ENCODE measurements at regions not wholly inside any gene's neighbourhood (a gene's known extent, or its start where the extent isn't known, plus 50 kb on each side); places are given as distances from the start of the nearest gene placed in this dataset.

DNA sequence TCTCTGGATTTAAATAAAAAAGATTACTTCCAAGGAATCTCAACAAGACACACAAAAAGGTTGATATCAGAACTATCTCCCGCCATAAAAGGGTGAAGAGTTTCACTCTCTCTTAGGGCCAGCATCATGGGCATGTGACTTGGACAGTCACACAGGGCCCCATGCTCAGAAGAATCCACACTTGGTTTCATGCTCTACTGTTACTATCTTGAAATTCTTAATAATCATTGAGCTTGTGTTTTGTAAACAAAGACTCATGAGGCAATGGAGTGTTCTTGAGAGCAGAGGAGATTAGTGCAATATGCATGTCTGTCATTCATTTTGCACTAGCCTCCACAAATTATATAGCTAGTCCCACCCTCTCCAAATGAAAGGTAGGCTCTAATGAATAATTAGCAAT lies 58.4 kb downstream of the HMHB1 start:
- H3K36me3 ChIP-seq (ENCODE audit: control insufficient read depth, low read depth, low read length) = no peaks in the 10 kb centered on the region
- no peak overlapping the region for H3K9ac ChIP-seq (ENCODE audit: low read length)
- no peaks in the 10 kb centered on the region for H3K27me3 ChIP-seq (ENCODE audit: control insufficient read depth, insufficient read depth, low read length)

DNA sequence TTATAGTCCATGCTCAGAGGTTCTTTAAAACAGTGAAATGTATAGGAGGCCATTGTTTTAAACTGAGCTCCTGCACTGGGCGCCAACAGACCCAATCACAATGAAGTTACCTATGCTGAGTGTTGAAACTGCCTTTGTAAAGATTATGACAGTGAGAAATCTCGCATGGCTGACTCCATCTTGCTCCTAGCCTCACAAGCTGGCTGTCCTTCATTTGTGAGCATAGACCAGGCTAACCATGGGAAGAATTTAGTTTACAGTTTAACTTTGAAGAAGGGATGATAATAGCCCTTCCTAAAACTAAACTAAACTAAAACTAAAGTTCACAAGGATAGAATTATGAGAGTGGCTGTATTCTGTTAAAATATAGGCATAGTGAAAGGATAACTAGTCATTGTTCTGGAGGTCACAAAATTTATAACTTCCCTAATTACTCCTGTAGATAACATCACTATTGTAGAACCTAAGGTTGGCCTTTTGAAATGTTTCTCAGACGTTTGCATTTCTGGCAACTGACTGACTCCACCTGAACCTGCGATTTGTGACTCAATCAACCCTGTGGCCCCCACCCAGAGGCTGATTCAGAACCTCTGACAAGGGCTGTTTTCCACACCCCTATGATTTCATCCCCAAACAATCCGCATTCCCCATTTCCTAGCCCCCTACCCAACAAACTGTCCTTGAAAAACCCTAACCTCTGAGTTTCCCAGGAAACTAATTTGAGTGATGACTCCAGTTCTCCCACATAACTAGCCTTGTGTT lies 59.1 kb downstream of the HMHB1 start:
- Histone ChIP-seq H3K4me1 (ENCODE audit: control insufficient read depth, low read depth, low read length) (peaks cover 29% of the 10 kb centered on the region), H3K9me3 (ENCODE audit: control insufficient read depth, low read depth, low read length) (no peaks in the 10 kb centered on the region), H3K4me3 (ENCODE audit: low read length) (peak overlapping the region; percentile 22), H3K36me3 (ENCODE audit: control insufficient read depth, low read depth, low read length) (no peaks in the 10 kb centered on the region), H3K27ac (ENCODE audit: low read length) (peak overlapping the region; percentile 18), H3K27me3 (ENCODE audit: control insufficient read depth, insufficient read depth, low read length) (no peaks in the 10 kb centered on the region), H3K9ac (ENCODE audit: low read length) (no peak overlapping the region)

More for the DNA sequence above, 58.4 kb downstream of the HMHB1 start:
- Histone ChIP-seq H3K4me3 (ENCODE audit: low read length) (no peak overlapping the region), H3K4me1 (ENCODE audit: control insufficient read depth, low read depth, low read length) (peaks cover 29% of the 10 kb centered on the region), H3K27ac (ENCODE audit: low read length) (no peak overlapping the region), H3K9me3 (ENCODE audit: control insufficient read depth, low read depth, low read length) (no peaks in the 10 kb centered on the region)

DNA sequence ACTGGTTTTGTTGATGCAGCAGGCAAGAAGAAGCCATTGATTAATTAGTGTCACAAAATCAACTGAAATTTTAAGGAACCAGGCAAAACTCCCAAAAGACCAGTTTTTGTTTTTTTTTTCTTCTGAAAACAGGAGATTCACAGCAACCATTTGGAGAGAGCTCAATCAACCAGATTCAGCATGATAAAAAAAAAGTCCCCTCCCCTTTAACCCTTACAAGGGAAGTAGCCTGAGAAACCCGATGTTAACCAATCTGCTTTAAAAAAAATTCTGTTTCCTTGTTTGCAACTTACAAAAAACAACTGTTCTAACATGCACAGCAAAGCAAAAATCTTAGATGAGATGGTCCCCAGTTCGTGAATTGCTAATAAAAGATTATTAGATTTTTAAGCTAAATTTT lies 59.7 kb downstream of the HMHB1 start:
- no peaks in the 10 kb centered on the region for H3K27me3 ChIP-seq (ENCODE audit: control insufficient read depth, insufficient read depth, low read length)
- H3K9ac ChIP-seq (ENCODE audit: low read length) = no peak overlapping the region
- peak overlapping the region; percentile 18 for H3K27ac ChIP-seq (ENCODE audit: low read length)
- no peaks in the 10 kb centered on the region for H3K36me3 ChIP-seq (ENCODE audit: control insufficient read depth, low read depth, low read length)
- H3K4me1 ChIP-seq (ENCODE audit: control insufficient read depth, low read depth, low read length) = peaks cover 29% of the 10 kb centered on the region
- peak overlapping the region; percentile 22 for H3K4me3 ChIP-seq (ENCODE audit: low read length)
- no peaks in the 10 kb centered on the region for H3K9me3 ChIP-seq (ENCODE audit: control insufficient read depth, low read depth, low read length)

DNA sequence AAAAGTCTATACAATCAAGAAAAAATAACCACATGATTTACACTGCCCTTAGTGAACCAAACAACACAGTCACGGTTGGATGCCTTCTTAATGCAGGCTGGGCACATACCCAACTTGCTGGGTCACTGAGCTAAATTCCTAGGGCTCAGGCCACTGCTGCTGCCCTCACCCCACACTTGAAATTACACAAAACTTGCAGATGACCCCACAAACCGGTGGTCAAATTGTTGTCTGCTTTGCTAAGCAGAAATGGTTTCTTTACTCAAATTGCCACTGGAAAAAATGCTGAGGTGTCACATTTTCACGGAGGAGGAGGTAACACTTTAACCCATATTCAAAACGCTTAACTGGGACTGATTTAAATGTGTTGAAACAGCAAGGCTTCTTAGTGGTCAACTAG lies 62.4 kb downstream of the HMHB1 start:
- H3K9me3 ChIP-seq (ENCODE audit: control insufficient read depth, low read depth, low read length) = no peaks in the 10 kb centered on the region
- H3K9ac ChIP-seq (ENCODE audit: low read length) = no peak overlapping the region
- H3K4me1 ChIP-seq (ENCODE audit: control insufficient read depth, low read depth, low read length) = peaks cover 29% of the 10 kb centered on the region
- H3K27me3 ChIP-seq (ENCODE audit: control insufficient read depth, insufficient read depth, low read length) = no peaks in the 10 kb centered on the region
- H3K4me3 ChIP-seq (ENCODE audit: low read length) = no peak overlapping the region
- H3K36me3 ChIP-seq (ENCODE audit: control insufficient read depth, low read depth, low read length) = no peaks in the 10 kb centered on the region
- H3K27ac ChIP-seq (ENCODE audit: low read length) = no peak overlapping the region

DNA sequence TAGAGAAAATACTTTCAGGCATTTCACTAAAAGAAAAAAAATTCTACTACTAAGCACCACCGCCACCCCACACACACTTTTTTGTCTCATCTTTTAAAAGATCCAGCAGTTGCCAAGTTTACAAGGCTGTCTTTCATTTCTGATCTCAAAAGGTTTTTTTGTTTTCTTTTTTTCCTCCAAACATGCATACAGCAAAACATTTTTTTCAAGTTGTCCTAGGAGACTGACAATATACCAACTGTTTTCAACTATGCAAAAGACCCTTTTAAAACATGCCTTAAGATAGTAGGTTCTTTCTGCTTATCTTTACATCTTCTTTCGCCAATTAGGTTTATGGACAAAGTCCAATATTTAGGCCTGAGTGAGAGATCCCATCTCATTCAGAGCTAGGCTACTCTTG lies 65.2 kb downstream of the HMHB1 start:
- Histone ChIP-seq H3K9ac (ENCODE audit: low read length) (no peak overlapping the region), H3K36me3 (ENCODE audit: control insufficient read depth, low read depth, low read length) (no peaks in the 10 kb centered on the region), H3K4me1 (ENCODE audit: control insufficient read depth, low read depth, low read length) (peaks cover 20% of the 10 kb centered on the region), H3K27ac (ENCODE audit: low read length) (no peak overlapping the region), H3K27me3 (ENCODE audit: control insufficient read depth, insufficient read depth, low read length) (no peaks in the 10 kb centered on the region), H3K9me3 (ENCODE audit: control insufficient read depth, low read depth, low read length) (no peaks in the 10 kb centered on the region), H3K4me3 (ENCODE audit: low read length) (no peak overlapping the region)

DNA sequence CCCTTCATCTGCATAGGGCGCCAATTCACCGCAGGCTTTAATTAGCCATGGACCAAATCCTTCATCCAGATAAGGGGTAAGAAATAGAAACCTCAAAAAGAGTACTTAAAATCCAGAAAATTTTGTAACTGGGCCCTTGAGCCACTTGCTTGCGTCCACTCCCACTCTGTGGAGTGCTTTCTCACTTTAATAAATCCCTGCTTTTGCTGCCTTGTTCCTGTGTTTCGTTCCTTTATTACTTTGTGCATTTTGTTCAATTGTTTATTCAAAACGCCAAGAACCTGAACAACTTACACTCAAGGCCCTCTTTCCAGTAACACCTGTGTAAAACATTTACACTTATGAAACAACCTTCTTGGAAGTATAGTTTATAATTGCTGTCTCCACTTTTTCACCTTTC lies 66.5 kb downstream of the HMHB1 start:
- Histone ChIP-seq H3K4me3 (ENCODE audit: low read length) (no peak overlapping the region), H3K27me3 (ENCODE audit: control insufficient read depth, insufficient read depth, low read length) (no peaks in the 10 kb centered on the region), H3K36me3 (ENCODE audit: control insufficient read depth, low read depth, low read length) (no peaks in the 10 kb centered on the region), H3K27ac (ENCODE audit: low read length) (no peak overlapping the region), H3K4me1 (ENCODE audit: control insufficient read depth, low read depth, low read length) (peaks cover 11% of the 10 kb centered on the region), H3K9ac (ENCODE audit: low read length) (no peak overlapping the region), H3K9me3 (ENCODE audit: control insufficient read depth, low read depth, low read length) (no peaks in the 10 kb centered on the region)

DNA sequence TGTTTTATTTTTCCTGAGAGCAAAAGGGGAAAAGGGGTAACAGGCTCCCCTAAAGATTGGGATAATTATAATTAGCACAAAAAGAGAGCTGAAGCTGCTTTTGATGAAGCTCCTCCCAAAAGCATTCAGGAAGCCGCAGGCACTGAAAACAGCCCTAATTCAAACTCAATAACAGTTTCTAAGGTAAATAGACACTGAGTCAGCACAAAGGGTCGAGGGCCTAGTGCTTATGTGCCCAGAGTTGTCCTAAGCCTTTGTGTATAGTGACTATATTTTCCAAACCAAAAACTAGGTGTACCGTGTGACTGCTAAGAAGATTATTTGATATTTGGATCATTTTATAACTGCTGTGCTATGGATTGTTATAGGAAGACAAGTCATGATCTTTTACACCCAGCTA lies 67.7 kb downstream of the HMHB1 start:
- Histone ChIP-seq H3K4me3 (ENCODE audit: low read length) (no peak overlapping the region), H3K9ac (ENCODE audit: low read length) (no peak overlapping the region), H3K9me3 (ENCODE audit: control insufficient read depth, low read depth, low read length) (no peaks in the 10 kb centered on the region), H3K36me3 (ENCODE audit: control insufficient read depth, low read depth, low read length) (no peaks in the 10 kb centered on the region), H3K4me1 (ENCODE audit: control insufficient read depth, low read depth, low read length) (peaks cover 6% of the 10 kb centered on the region), H3K27me3 (ENCODE audit: control insufficient read depth, insufficient read depth, low read length) (no peaks in the 10 kb centered on the region), H3K27ac (ENCODE audit: low read length) (no peak overlapping the region)

DNA sequence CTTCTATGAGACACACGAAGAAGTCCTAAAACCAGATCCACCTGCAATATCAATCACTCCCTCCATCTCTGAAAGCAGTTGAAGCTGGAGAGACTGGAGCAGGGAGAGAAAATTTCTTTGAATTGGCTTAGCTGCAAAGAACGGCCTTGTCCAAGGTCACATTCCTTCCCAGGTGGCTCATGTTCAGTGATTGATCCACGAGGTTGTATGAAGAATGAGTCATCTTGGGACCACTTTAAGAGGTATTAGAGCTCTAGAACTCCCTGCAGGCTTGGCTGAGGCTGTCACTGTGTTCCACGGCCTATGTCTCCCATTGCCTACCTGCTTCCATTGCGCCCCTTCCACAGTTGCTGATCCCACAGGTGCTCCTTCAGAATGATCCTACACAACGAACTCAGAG lies 68.2 kb downstream of the HMHB1 start:
- Histone ChIP-seq H3K4me1 (ENCODE audit: control insufficient read depth, low read depth, low read length) (peaks cover 6% of the 10 kb centered on the region), H3K27ac (ENCODE audit: low read length) (no peak overlapping the region), H3K36me3 (ENCODE audit: control insufficient read depth, low read depth, low read length) (no peaks in the 10 kb centered on the region), H3K27me3 (ENCODE audit: control insufficient read depth, insufficient read depth, low read length) (no peaks in the 10 kb centered on the region), H3K9ac (ENCODE audit: low read length) (no peak overlapping the region), H3K9me3 (ENCODE audit: control insufficient read depth, low read depth, low read length) (no peaks in the 10 kb centered on the region), H3K4me3 (ENCODE audit: low read length) (no peak overlapping the region)

DNA sequence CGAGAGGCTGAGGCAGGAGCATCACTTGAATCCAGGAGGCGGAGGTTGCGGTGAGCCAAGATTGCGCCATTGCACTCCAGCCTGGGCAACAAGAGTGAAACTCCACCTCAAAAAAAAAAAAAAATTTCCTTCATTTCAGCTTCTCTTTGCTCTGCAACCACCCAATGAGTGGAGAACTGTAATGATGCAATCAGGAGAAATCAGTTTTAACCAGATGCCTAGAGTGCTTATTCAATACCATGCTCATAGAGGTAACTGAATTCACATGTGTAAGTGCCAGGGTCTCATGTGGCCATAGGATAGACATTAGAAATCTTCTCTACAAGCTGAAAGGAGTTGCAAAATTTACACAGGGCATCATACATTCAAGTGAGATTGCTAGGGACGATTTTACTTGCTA lies 70.6 kb downstream of the HMHB1 start:
- H3K27me3 ChIP-seq (ENCODE audit: control insufficient read depth, insufficient read depth, low read length) = no peaks in the 10 kb centered on the region
- peaks cover 6% of the 10 kb centered on the region for H3K4me1 ChIP-seq (ENCODE audit: control insufficient read depth, low read depth, low read length)
- H3K9ac ChIP-seq (ENCODE audit: low read length) = no peak overlapping the region
- H3K4me3 ChIP-seq (ENCODE audit: low read length) = no peak overlapping the region
- H3K36me3 ChIP-seq (ENCODE audit: control insufficient read depth, low read depth, low read length) = no peaks in the 10 kb centered on the region
- no peaks in the 10 kb centered on the region for H3K9me3 ChIP-seq (ENCODE audit: control insufficient read depth, low read depth, low read length)
- H3K27ac ChIP-seq (ENCODE audit: low read length) = no peak overlapping the region

DNA sequence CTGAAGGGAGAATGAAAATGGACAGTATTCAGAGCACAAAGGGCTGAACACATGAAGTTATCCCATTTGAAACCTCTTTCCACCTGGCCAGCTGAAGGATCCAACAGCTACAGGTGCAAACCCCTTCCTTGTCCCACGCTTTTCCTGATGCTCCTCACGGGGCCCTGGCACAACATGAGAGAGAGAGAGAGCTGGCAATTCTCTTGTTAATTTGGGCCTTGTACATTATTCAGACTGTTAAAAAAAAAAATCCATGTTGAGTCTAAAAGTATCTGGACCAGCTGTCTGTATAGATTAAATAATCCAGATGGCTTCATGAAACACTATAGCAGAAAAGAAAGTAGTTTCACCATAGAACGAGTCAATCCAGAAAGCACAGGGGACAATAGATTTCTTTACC lies 74.1 kb downstream of the HMHB1 start:
- no peaks in the 10 kb centered on the region for H3K9me3 ChIP-seq (ENCODE audit: control insufficient read depth, low read depth, low read length)
- H3K36me3 ChIP-seq (ENCODE audit: control insufficient read depth, low read depth, low read length) = no peaks in the 10 kb centered on the region
- no peak overlapping the region for H3K9ac ChIP-seq (ENCODE audit: low read length)
- H3K4me3 ChIP-seq (ENCODE audit: low read length) = no peak overlapping the region
- H3K27me3 ChIP-seq (ENCODE audit: control insufficient read depth, insufficient read depth, low read length) = no peaks in the 10 kb centered on the region
- H3K27ac ChIP-seq (ENCODE audit: low read length) = no peak overlapping the region
- H3K4me1 ChIP-seq (ENCODE audit: control insufficient read depth, low read depth, low read length) = no peaks in the 10 kb centered on the region

DNA sequence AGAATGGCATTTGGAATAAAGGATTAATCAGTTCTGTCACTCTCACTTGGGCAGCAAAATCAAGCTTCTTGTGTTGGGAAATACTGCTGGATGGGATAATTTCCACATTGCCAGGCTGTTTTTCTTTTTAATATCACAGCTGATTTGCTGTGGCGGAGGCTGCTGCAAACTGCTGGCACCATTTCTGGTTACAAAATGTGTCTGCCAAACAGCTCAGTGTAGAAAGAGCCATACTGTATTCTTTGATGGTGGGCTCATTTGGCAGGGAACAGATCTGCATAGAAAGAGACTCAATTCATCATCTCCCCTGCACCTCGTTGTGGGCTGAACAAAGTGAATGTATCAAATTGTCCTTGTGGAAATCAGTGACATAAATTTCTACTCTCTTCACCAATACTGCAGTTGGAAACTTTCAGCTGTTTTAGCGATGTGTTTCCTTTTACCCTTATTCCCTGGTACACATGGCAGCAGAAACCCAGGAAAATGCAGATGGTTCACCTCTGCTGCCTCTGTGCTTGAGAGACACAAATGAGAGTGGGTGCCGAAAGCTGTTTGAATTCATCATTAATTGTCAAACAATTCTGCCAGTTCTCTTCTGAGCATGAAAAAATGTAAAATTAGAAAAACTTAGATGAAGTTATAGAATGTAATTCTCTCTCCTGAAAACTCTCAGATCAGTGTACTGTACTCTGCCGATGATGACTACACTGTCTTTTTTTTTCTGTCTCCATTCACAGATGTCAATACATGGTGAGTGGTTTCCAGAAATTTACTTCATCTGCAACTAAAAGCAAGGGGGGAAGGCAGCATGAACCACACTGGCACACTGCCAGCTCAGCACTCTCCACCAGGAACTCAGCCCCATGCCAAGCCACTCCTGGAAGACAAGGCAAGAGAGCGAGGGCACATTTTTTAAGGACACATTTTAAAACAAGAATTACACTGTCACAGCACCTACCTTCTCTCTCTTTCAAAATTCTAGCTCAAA lies 75.0 kb downstream of the HMHB1 start:
- no peak overlapping the region for H3K4me3 ChIP-seq (ENCODE audit: low read length)
- H3K27ac ChIP-seq (ENCODE audit: low read length) = no peak overlapping the region
- H3K36me3 ChIP-seq (ENCODE audit: control insufficient read depth, low read depth, low read length) = no peaks in the 10 kb centered on the region
- no peaks in the 10 kb centered on the region for H3K4me1 ChIP-seq (ENCODE audit: control insufficient read depth, low read depth, low read length)
- H3K27me3 ChIP-seq (ENCODE audit: control insufficient read depth, insufficient read depth, low read length) = no peaks in the 10 kb centered on the region
- no peak overlapping the region for H3K9ac ChIP-seq (ENCODE audit: low read length)
- no peaks in the 10 kb centered on the region for H3K9me3 ChIP-seq (ENCODE audit: control insufficient read depth, low read depth, low read length)

Data from iPS-18a (cell line).